ENCODE measurements at regions not wholly inside any gene's neighbourhood (a gene's known extent, or its start where the extent isn't known, plus 50 kb on each side); places are given as distances from the start of the nearest gene placed in this dataset.

GRCh38 chr10:4024027-4024426 is 239.0 kb upstream of the KLF6 start:
- H3K36me3 ChIP-seq: no peaks in the 10 kb centered on the region
- no peaks in the 10 kb centered on the region for H3K27me3 ChIP-seq (replicated peaks; ENCODE audit: insufficient read depth)
- no peaks in the 10 kb centered on the region for H3K9me3 ChIP-seq
- H3K4me3 ChIP-seq: no peak overlapping the region
- H3K4me1 ChIP-seq (ENCODE audit: control insufficient read depth in 1 of 2, low read depth in 2 of 2): no peaks in the 10 kb centered on the region
- no peak for ATAC-seq (ENCODE audit: insufficient number of reproducible peaks, low FRiP score, low read depth)
- DNase-seq (ENCODE audit: low spot score): no peak
- H3K27ac ChIP-seq: no peak overlapping the region
- TF ChIP-seq, protein P1, sequence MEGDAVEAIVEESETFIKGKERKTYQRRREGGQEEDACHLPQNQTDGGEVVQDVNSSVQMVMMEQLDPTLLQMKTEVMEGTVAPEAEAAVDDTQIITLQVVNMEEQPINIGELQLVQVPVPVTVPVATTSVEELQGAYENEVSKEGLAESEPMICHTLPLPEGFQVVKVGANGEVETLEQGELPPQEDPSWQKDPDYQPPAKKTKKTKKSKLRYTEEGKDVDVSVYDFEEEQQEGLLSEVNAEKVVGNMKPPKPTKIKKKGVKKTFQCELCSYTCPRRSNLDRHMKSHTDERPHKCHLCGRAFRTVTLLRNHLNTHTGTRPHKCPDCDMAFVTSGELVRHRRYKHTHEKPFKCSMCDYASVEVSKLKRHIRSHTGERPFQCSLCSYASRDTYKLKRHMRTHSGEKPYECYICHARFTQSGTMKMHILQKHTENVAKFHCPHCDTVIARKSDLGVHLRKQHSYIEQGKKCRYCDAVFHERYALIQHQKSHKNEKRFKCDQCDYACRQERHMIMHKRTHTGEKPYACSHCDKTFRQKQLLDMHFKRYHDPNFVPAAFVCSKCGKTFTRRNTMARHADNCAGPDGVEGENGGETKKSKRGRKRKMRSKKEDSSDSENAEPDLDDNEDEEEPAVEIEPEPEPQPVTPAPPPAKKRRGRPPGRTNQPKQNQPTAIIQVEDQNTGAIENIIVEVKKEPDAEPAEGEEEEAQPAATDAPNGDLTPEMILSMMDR (IDR thresholded peaks at IDR 0.05): no peak

DNA sequence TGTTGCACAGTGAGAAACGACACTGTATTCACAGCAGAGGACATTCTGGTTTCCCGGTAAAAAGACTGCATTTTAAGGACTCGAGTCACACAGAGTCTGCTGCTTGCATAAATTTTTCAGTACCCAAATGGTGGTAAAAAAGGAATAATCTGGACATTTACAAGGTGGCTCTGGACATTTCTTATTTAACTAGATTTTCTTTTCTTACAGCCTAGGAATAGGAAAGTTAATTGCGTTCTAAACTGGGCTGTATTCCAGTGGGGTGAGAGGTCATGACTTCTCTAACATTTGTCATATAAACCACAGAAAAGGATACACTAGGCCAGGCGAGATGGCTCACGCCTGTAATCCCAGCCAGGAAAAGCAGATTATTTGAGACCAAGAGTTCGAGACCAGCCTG is 237.5 kb upstream of the KLF6 start:
- H3K27ac ChIP-seq: no peak overlapping the region
- H3K27me3 ChIP-seq (replicated peaks; ENCODE audit: insufficient read depth): no peaks in the 10 kb centered on the region
- TF ChIP-seq, protein P1 (IDR thresholded peaks at IDR 0.05): no peak
- no peaks in the 10 kb centered on the region for H3K36me3 ChIP-seq
- no peak overlapping the region for H3K4me3 ChIP-seq
- H3K4me1 ChIP-seq (ENCODE audit: control insufficient read depth in 1 of 2, low read depth in 2 of 2): no peaks in the 10 kb centered on the region
- no peaks in the 10 kb centered on the region for H3K9me3 ChIP-seq
- ATAC-seq (ENCODE audit: insufficient number of reproducible peaks, low FRiP score, low read depth) (no peak), DNase-seq (ENCODE audit: low spot score) (no peak)

DNA sequence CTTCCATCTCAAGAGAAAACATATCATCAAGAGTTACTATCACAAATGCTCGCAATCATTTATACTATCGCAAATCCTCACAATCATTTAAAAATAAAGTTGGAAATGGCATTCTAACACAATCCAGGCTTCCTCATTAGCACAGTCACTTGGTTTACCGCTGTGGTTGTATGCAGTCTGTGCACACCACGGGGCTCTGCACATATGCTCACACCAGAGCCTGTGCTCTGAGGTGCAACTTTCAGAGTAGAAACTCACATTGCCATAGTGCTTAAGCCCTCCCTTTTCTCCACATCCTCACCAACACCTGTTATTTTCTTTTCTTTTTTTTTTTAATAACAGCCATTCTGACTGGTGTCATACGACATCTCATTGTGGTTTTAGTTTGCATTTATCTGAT is 235.6 kb upstream of the KLF6 start:
- H3K4me3 ChIP-seq: no peak overlapping the region
- no peaks in the 10 kb centered on the region for H3K27me3 ChIP-seq (replicated peaks; ENCODE audit: insufficient read depth)
- H3K27ac ChIP-seq: no peak overlapping the region
- TF ChIP-seq, protein P1 (IDR thresholded peaks at IDR 0.05): no peak
- H3K36me3 ChIP-seq: no peaks in the 10 kb centered on the region
- DNase-seq (ENCODE audit: low spot score): no peak
- no peak for ATAC-seq (ENCODE audit: insufficient number of reproducible peaks, low FRiP score, low read depth)
- H3K9me3 ChIP-seq: no peaks in the 10 kb centered on the region
- no peaks in the 10 kb centered on the region for H3K4me1 ChIP-seq (ENCODE audit: control insufficient read depth in 1 of 2, low read depth in 2 of 2)

DNA sequence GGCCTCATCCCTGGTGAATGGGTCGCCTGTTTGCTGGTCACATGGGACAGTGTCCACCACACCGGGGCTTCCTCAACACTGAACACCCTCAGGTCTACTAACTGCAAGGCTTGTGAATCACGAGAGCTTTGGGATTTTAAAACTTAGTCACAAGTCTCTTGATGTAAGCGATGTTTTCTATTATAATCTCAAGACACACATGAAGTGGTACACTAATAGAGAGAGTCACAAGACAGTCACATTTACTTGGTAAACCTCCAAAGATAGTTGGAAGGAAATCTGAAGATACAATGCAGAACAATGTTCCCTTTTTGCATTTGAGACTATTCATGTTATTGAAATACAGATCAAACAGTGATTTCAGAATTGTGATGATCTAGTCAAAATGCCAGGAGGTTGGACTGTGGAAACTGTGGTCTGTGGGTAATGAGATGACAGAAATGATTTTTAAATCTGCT is 233.1 kb upstream of the KLF6 start:
- Histone ChIP-seq H3K9me3 (no peaks in the 10 kb centered on the region), H3K4me3 (no peak overlapping the region), H3K27ac (no peak overlapping the region), H3K27me3 (replicated peaks; ENCODE audit: insufficient read depth) (no peaks in the 10 kb centered on the region), H3K36me3 (no peaks in the 10 kb centered on the region), H3K4me1 (ENCODE audit: control insufficient read depth in 1 of 2, low read depth in 2 of 2) (peaks cover 0 to 6% of the 10 kb centered on the region in 2 donors)
- TF ChIP-seq, protein P1 (IDR thresholded peaks at IDR 0.05): no peak
- DNase-seq (ENCODE audit: low spot score) (no peak), ATAC-seq (ENCODE audit: insufficient number of reproducible peaks, low FRiP score, low read depth) (no peak)

GRCh38 chr10:4017336-4017735 is 232.3 kb upstream of the KLF6 start:
- no peak overlapping the region for H3K27ac ChIP-seq
- H3K4me3 ChIP-seq: no peak overlapping the region
- no peaks in the 10 kb centered on the region for H3K27me3 ChIP-seq (replicated peaks; ENCODE audit: insufficient read depth)
- H3K36me3 ChIP-seq: no peaks in the 10 kb centered on the region
- H3K9me3 ChIP-seq: no peaks in the 10 kb centered on the region
- peaks cover 0 to 6% of the 10 kb centered on the region in 2 donors for H3K4me1 ChIP-seq (ENCODE audit: control insufficient read depth in 1 of 2, low read depth in 2 of 2)
- no peak for DNase-seq (ENCODE audit: low spot score)
- TF ChIP-seq, protein P1 (IDR thresholded peaks at IDR 0.05): no peak
- no peak for ATAC-seq (ENCODE audit: insufficient number of reproducible peaks, low FRiP score, low read depth)
